MCF 10A (cell line): ENCODE measurements at regions not wholly inside any gene's neighbourhood (a gene's known extent, or its start where the extent isn't known, plus 50 kb on each side); places are given as distances from the start of the nearest gene placed in this dataset.

Source experiments
- BruUV-seq: library from RNA; stranded (reverse); fragments of 400-500 nt; replicated peaks from 2 replicates; lab custom pipeline; 2021; lab: Mats Ljungman, UMichigan
- CTCF ChIA-PET: fragments of 300-600 bp; sonication (Branson Sonifier 250); formaldehyde crosslinking; extraction: SDS; loops from one replicate; lab custom pipeline; 2021; ENCODE audit warnings: antibody characterized with exemption, inconsistent platforms; lab: Yijun Ruan, JAX
- POLR2A ChIA-PET: fragments of 300-600, 350-650 bp; sonication (Branson Sonifier 250); formaldehyde crosslinking; extraction: SDS; loops from one replicate; lab custom pipeline; 2020; ENCODE audit warnings: antibody characterized with exemption, inconsistent platforms; lab: Yijun Ruan, JAX
- DNase-seq: peaks from one replicate; pipeline ENCODE4 v3.0.0-alpha.2; 2018; ENCODE audit not compliant: unreplicated experiment
- H3K27ac Mint-ChIP-seq: one replicate; pipeline ENCODE4 v1.8.0; 2022; ENCODE audit warnings: mild to moderate bottlenecking, low read depth, mixed read lengths; ENCODE audit not compliant: unreplicated experiment
- H3K27me3 Mint-ChIP-seq: one replicate; pipeline ENCODE4 v1.8.0; 2022; ENCODE audit warnings: mixed read lengths; ENCODE audit not compliant: insufficient read depth, unreplicated experiment
- H3K36me3 Mint-ChIP-seq: one replicate; pipeline ENCODE4 v1.8.0; 2022; ENCODE audit warnings: mild to moderate bottlenecking, moderate library complexity, mixed read lengths; ENCODE audit not compliant: insufficient read depth, unreplicated experiment
- H3K4me1 Mint-ChIP-seq: one replicate; pipeline ENCODE4 v1.8.0; 2022; ENCODE audit warnings: mixed read lengths; ENCODE audit not compliant: insufficient read depth, unreplicated experiment
- H3K4me3 Mint-ChIP-seq: one replicate; pipeline ENCODE4 v1.8.0; 2022; ENCODE audit warnings: mild to moderate bottlenecking, moderate library complexity, mixed read lengths; ENCODE audit not compliant: unreplicated experiment
- H3K9me3 Mint-ChIP-seq: one replicate; pipeline ENCODE4 v1.8.0; 2022; ENCODE audit warnings: mixed read lengths; ENCODE audit not compliant: unreplicated experiment
- intact Hi-C: fragments of 100-400 bp; cut with micrococcal nuclease; formaldehyde crosslinking; loops from 2 replicates; pipeline ENCODE4 v1.14.1; 2022
- TF ChIP-seq, protein P1 (sequence below): fragments of 200-600 bp; IDR thresholded peaks from one replicate; pipeline ENCODE4 v1.8.0; 2022; ENCODE audit warnings: antibody characterized with exemption, mild to moderate bottlenecking; ENCODE audit not compliant: unreplicated experiment

DNA sequence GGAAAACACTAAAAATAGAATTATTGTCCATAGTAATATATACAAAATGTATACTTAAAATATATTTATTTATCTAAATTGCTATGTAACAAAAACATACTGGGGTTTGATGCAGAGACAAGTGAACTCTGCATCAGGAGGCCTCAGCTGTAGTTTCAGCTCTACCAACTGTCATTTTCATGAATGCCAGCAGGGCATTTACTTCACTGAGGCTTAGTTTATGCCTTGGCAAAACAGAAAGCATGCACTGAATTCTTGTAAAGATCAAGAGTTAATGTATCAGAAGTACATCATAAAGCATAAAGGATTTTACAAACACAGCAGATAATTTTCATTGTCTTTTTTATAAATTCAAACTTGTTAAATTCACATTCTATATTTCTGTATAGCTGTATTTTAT, 577.0 kb downstream of the C4orf33 start:
- H3K4me3 Mint-ChIP-seq, result no peak overlapping the region
- intact Hi-C loops, result no loop called here
- ChIA-PET POLR2A (no interaction called here), CTCF (no interaction called here)
- no TSS peak for BruUV-seq
- no peak for DNase-seq
- no peaks in the 10 kb centered on the region for H3K36me3 Mint-ChIP-seq
- no peaks in the 10 kb centered on the region for H3K27me3 Mint-ChIP-seq
- TF ChIP-seq, protein P1, sequence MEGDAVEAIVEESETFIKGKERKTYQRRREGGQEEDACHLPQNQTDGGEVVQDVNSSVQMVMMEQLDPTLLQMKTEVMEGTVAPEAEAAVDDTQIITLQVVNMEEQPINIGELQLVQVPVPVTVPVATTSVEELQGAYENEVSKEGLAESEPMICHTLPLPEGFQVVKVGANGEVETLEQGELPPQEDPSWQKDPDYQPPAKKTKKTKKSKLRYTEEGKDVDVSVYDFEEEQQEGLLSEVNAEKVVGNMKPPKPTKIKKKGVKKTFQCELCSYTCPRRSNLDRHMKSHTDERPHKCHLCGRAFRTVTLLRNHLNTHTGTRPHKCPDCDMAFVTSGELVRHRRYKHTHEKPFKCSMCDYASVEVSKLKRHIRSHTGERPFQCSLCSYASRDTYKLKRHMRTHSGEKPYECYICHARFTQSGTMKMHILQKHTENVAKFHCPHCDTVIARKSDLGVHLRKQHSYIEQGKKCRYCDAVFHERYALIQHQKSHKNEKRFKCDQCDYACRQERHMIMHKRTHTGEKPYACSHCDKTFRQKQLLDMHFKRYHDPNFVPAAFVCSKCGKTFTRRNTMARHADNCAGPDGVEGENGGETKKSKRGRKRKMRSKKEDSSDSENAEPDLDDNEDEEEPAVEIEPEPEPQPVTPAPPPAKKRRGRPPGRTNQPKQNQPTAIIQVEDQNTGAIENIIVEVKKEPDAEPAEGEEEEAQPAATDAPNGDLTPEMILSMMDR, result no peak
- no peaks in the 10 kb centered on the region for H3K4me1 Mint-ChIP-seq
- H3K9me3 Mint-ChIP-seq, result peaks cover 9% of the 10 kb centered on the region
- H3K27ac Mint-ChIP-seq, result no peak overlapping the region

DNA sequence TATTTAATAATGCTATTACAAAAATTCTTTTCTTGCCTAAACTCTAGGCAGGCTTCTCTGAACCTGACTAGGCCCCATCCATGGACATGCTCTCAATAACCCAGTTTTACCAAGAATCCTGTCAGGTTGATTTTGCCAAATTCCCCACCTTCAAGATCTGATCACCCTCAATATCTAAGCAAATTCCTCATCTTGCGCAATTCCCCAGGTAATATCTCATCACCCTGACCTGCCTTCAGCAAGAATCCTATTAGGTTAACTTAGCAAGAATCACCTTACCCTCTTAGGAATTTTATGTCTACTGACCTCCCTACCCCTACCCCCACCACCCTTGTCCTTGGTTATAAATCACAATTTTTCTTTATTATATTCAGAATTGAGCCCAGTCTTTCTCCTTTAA, 579.1 kb downstream of the C4orf33 start:
- ChIA-PET CTCF (interaction anchor here (0.5 kb wide), 1 partner anchor 687 kb away, joined by 3 read pairs; no protein-coding TSS in a partner anchor), POLR2A (no interaction called here)
- Mint-ChIP-seq H3K4me3 (no peak overlapping the region), H3K4me1 (no peaks in the 10 kb centered on the region), H3K36me3 (no peaks in the 10 kb centered on the region), H3K27ac (no peak overlapping the region), H3K9me3 (peaks cover 9% of the 10 kb centered on the region), H3K27me3 (no peaks in the 10 kb centered on the region)
- BruUV-seq, result no TSS peak
- intact Hi-C loops, result no loop called here
- TF ChIP-seq, protein P1, result no peak
- DNase-seq, result no peak

DNA sequence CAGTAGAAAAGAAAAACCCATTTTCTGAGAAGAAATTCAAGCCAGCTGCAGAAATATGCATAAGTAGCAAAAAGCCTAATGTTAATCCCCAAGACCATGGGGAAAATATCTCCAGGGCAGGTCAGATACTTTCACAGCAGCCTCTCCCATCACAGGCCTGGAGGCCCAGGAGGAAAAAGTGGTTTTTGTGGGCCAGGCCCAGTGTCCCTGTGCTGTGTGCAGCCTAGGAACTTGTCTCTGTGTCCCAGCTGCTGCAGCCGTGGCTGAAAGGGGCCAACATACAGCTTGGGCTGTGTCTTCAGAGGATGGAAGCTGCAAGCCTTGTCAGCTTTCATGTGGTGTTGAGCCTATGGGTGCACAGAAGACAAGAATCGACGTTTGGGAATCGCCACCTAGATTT, 581.0 kb downstream of the C4orf33 start:
- H3K4me3 Mint-ChIP-seq, result no peak overlapping the region
- TF ChIP-seq, protein P1, result no peak
- ChIA-PET CTCF (interaction anchor here (0.7 kb wide), 1 partner anchor 35 kb away, joined by 3 read pairs; no protein-coding TSS in a partner anchor), POLR2A (no interaction called here)
- H3K36me3 Mint-ChIP-seq, result no peaks in the 10 kb centered on the region
- no peaks in the 10 kb centered on the region for H3K4me1 Mint-ChIP-seq
- no peak for DNase-seq
- H3K9me3 Mint-ChIP-seq, result peaks cover 9% of the 10 kb centered on the region
- no TSS peak for BruUV-seq
- intact Hi-C loops, result no loop called here
- no peaks in the 10 kb centered on the region for H3K27me3 Mint-ChIP-seq
- H3K27ac Mint-ChIP-seq, result no peak overlapping the region

DNA sequence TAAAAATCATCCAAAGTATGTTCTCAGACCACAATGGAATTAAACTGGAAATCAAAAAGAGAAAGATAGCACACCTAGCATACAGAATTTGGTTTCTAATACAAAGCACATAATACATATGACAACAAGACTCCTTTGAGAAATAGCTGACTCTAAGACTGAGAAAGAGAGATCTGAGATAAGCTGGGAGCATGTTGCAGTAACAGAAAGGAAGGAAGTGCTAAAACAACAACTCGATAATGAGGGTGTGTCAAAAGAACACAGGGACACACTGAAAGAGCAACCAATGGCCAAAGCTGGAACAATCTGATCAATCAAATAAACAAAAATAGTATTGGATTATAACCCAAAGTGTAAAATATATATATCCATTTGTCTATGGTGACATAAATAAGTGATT, 586.6 kb downstream of the C4orf33 start:
- POLR2A ChIA-PET, result no interaction called here
- no TSS peak for BruUV-seq
- no peak for DNase-seq
- H3K27me3 Mint-ChIP-seq, result no peaks in the 10 kb centered on the region
- H3K36me3 Mint-ChIP-seq, result no peaks in the 10 kb centered on the region
- no peaks in the 10 kb centered on the region for H3K9me3 Mint-ChIP-seq
- H3K4me3 Mint-ChIP-seq, result no peak overlapping the region
- no peaks in the 10 kb centered on the region for H3K4me1 Mint-ChIP-seq
- H3K27ac Mint-ChIP-seq, result no peak overlapping the region
- CTCF ChIA-PET, result no interaction called here
- intact Hi-C loops, result no loop called here
- TF ChIP-seq, protein P1, result no peak
